ENCODE measurements at regions not wholly inside any gene's neighbourhood (a gene's known extent, or its start where the extent isn't known, plus 50 kb on each side); places are given as distances from the start of the nearest gene placed in this dataset.

GRCh38 chr13:64925727-64926126, 2304.4 kb downstream of the PCDH9 start:
- no peak for TF ChIP-seq CTCF (IDR thresholded peaks at IDR 0.05)
- Histone ChIP-seq H3K36me3 (ENCODE audit: low read depth) (no peaks in the 10 kb centered on the region), H3K9me3 (peaks cover 39% of the 10 kb centered on the region), H3K4me3 (no peak overlapping the region), H3K4me1 (ENCODE audit: low read depth) (no peaks in the 10 kb centered on the region)
- ATAC-seq (no peak), DNase-seq (no peak)
- intact Hi-C loops (cut with DNase I, micrococcal nuclease): no loop called here

GRCh38 chr13:64925284-64925683, 2304.9 kb downstream of the PCDH9 start:
- H3K9me3 ChIP-seq: peaks cover 39% of the 10 kb centered on the region
- DNase-seq: no peak
- no peaks in the 10 kb centered on the region for H3K36me3 ChIP-seq (ENCODE audit: low read depth)
- TF ChIP-seq CTCF (IDR thresholded peaks at IDR 0.05): no peak
- intact Hi-C loops (cut with DNase I, micrococcal nuclease): no loop called here
- H3K4me1 ChIP-seq (ENCODE audit: low read depth): no peaks in the 10 kb centered on the region
- no peak overlapping the region for H3K4me3 ChIP-seq
- ATAC-seq: no peak

- no peak for TF ChIP-seq CTCF (IDR thresholded peaks at IDR 0.05)
- Histone ChIP-seq H3K4me1 (ENCODE audit: low read depth) (no peaks in the 10 kb centered on the region), H3K9me3 (peaks cover 37% of the 10 kb centered on the region), H3K36me3 (ENCODE audit: low read depth) (no peaks in the 10 kb centered on the region), H3K4me3 (no peak overlapping the region)
- no peak for ATAC-seq
- intact Hi-C loops (cut with DNase I, micrococcal nuclease): no loop called here
- DNase-seq: no peak
Measured at GRCh38 chr13:64924401-64924800, 2305.7 kb downstream of the PCDH9 start.

- Histone ChIP-seq H3K4me1 (ENCODE audit: low read depth) (no peaks in the 10 kb centered on the region), H3K36me3 (ENCODE audit: low read depth) (no peaks in the 10 kb centered on the region), H3K4me3 (no peak overlapping the region), H3K9me3 (peaks cover 27% of the 10 kb centered on the region)
- ATAC-seq: no peak
- no peak for DNase-seq
- intact Hi-C loops (cut with DNase I, micrococcal nuclease): no loop called here
- TF ChIP-seq CTCF (IDR thresholded peaks at IDR 0.05): no peak
Measured at GRCh38 chr13:64917566-64917965, 2312.6 kb downstream of the PCDH9 start.

GRCh38 chr13:64912141-64912540, 2318.0 kb downstream of the PCDH9 start:
- DNase-seq (no peak), ATAC-seq (no peak)
- H3K9me3 ChIP-seq: peaks cover 32% of the 10 kb centered on the region
- intact Hi-C loops (cut with DNase I, micrococcal nuclease): no loop called here
- H3K4me1 ChIP-seq (ENCODE audit: low read depth): no peaks in the 10 kb centered on the region
- TF ChIP-seq CTCF (IDR thresholded peaks at IDR 0.05): no peak
- no peaks in the 10 kb centered on the region for H3K36me3 ChIP-seq (ENCODE audit: low read depth)
- H3K4me3 ChIP-seq: no peak overlapping the region

GRCh38 chr13:64910096-64910495, 2320.0 kb downstream of the PCDH9 start:
- Histone ChIP-seq H3K9me3 (peaks cover 45% of the 10 kb centered on the region), H3K4me3 (no peak overlapping the region), H3K4me1 (ENCODE audit: low read depth) (no peaks in the 10 kb centered on the region), H3K36me3 (ENCODE audit: low read depth) (no peaks in the 10 kb centered on the region)
- DNase-seq: no peak
- no peak for TF ChIP-seq CTCF (IDR thresholded peaks at IDR 0.05)
- ATAC-seq: no peak
- intact Hi-C loops (cut with DNase I, micrococcal nuclease): no loop called here

Data from mucosa of descending colon (tissue), 3 donors.